ENCODE measurements at regions not wholly inside any gene's neighbourhood (a gene's known extent, or its start where the extent isn't known, plus 50 kb on each side); places are given as distances from the start of the nearest gene placed in this dataset.

DNA sequence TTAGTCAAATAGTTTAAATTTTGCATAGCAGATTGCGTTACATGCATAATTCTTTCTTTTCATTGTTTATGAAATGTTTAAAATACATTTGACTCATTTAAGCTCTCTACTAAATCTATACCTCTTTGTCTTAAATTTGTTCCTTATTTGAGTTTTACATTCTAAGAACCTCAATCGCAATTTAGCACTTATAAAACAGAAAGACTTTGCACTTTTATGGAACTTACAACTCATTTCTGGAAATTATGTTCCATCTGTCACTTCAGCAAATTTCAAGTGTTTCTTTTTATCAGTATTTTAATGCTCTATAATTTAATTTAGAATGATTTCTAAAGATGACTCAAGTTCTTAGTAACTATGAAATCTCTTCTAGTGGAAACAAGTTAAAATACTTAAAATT lies 1505.8 kb upstream of the SPRY2 start:
- Histone ChIP-seq H3K9me2 (replicated peaks; ENCODE audit: insufficient read depth) (no peaks in the 10 kb centered on the region), H3K4me1 (ENCODE audit: insufficient read depth) (no peaks in the 10 kb centered on the region), H3K79me2 (no peaks in the 10 kb centered on the region), H4K20me1 (ENCODE audit: insufficient read depth, poor library complexity, severe bottlenecking) (no peaks in the 10 kb centered on the region), H3K4me3 (no peak overlapping the region), H3K27ac (no peak overlapping the region), H2AFZ (no peak overlapping the region), H3K27me3 (no peaks in the 10 kb centered on the region), H3K9me3 (ENCODE audit: low read depth) (no peaks in the 10 kb centered on the region), H3K4me2 (no peak overlapping the region), H3K36me3 (replicated peaks; ENCODE audit: insufficient read depth, low read depth) (no peaks in the 10 kb centered on the region)
- no peak for DNase-seq (ENCODE audit: low spot score)
- 93% methylated on average over 2 of the region's 2 CpGs for WGBS (ENCODE audit: low lambda C conversion rate, missing lambda C conversion rate)
- TF ChIP-seq, protein P1, sequence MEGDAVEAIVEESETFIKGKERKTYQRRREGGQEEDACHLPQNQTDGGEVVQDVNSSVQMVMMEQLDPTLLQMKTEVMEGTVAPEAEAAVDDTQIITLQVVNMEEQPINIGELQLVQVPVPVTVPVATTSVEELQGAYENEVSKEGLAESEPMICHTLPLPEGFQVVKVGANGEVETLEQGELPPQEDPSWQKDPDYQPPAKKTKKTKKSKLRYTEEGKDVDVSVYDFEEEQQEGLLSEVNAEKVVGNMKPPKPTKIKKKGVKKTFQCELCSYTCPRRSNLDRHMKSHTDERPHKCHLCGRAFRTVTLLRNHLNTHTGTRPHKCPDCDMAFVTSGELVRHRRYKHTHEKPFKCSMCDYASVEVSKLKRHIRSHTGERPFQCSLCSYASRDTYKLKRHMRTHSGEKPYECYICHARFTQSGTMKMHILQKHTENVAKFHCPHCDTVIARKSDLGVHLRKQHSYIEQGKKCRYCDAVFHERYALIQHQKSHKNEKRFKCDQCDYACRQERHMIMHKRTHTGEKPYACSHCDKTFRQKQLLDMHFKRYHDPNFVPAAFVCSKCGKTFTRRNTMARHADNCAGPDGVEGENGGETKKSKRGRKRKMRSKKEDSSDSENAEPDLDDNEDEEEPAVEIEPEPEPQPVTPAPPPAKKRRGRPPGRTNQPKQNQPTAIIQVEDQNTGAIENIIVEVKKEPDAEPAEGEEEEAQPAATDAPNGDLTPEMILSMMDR (IDR thresholded peaks at IDR 0.05; ENCODE audit: poor library complexity): no peak
- no peak for TF ChIP-seq EZH2 (IDR thresholded peaks at IDR 0.05; ENCODE audit: borderline replicate concordance)
- no peak for TF ChIP-seq EZH2phosphoT487 (IDR thresholded peaks at IDR 0.05; ENCODE audit: low read depth, severe bottlenecking, unreplicated experiment)

DNA sequence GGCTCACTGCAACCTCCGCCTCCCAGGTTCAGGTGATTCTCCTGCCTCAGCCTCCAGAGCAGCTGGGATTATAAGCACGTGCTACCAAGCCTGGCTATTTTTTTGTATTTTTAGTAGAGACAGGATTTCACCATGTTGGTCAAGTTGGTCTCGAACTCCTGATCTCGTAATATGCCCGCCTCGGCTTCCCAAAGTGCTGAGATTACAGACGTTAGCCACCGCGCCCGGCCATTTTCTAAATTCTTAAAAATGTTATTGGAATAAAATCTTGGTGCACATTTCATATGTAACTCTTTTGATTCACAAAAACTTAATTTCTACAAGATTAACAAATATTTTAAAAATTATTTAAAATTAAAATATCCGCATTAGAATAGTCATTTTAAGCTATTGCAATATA lies 1480.3 kb upstream of the SPRY2 start:
- Histone ChIP-seq H3K36me3 (replicated peaks; ENCODE audit: insufficient read depth, low read depth) (no peaks in the 10 kb centered on the region), H3K9me2 (replicated peaks; ENCODE audit: insufficient read depth) (no peaks in the 10 kb centered on the region), H3K79me2 (no peaks in the 10 kb centered on the region), H4K20me1 (ENCODE audit: insufficient read depth, poor library complexity, severe bottlenecking) (no peaks in the 10 kb centered on the region), H3K4me2 (no peak overlapping the region), H3K27ac (no peak overlapping the region), H3K9me3 (ENCODE audit: low read depth) (no peaks in the 10 kb centered on the region), H3K4me3 (no peak overlapping the region), H3K27me3 (no peaks in the 10 kb centered on the region), H3K4me1 (ENCODE audit: insufficient read depth) (no peaks in the 10 kb centered on the region), H2AFZ (no peak overlapping the region)
- TF ChIP-seq, protein P1 (IDR thresholded peaks at IDR 0.05; ENCODE audit: poor library complexity): no peak
- no peak for TF ChIP-seq EZH2phosphoT487 (IDR thresholded peaks at IDR 0.05; ENCODE audit: low read depth, severe bottlenecking, unreplicated experiment)
- no peak for TF ChIP-seq EZH2 (IDR thresholded peaks at IDR 0.05; ENCODE audit: borderline replicate concordance)
- WGBS (ENCODE audit: low lambda C conversion rate, missing lambda C conversion rate): 94% methylated on average over 11 of the region's 11 CpGs
- DNase-seq (ENCODE audit: low spot score): no peak

DNA sequence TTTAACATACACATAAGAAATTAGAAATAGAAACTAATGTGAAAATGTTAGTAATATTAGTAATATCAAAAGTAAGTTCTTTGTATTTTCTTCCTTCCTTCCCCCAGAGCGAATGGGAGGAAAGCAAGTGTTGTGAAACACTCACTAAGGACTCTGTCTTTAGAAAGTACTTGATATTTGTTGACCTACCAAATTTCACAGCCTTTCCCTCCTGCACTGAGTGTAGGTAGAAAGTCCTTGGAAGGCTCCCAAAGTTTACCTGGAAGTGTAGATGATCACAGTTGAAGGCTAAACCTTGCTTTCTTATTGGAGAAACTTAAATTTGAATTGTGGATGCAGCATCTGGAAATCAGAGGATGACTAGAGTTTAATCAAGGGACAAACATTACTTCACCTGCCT lies 1459.5 kb upstream of the SPRY2 start:
- no peak overlapping the region for H3K4me2 ChIP-seq
- WGBS (ENCODE audit: low lambda C conversion rate, missing lambda C conversion rate): 100% methylated on average over 1 of the region's 1 CpG
- H3K27me3 ChIP-seq: no peaks in the 10 kb centered on the region
- no peaks in the 10 kb centered on the region for H3K36me3 ChIP-seq (replicated peaks; ENCODE audit: insufficient read depth, low read depth)
- no peaks in the 10 kb centered on the region for H3K4me1 ChIP-seq (ENCODE audit: insufficient read depth)
- DNase-seq (ENCODE audit: low spot score): no peak
- H3K27ac ChIP-seq: no peak overlapping the region
- H3K4me3 ChIP-seq: no peak overlapping the region
- no peaks in the 10 kb centered on the region for H3K79me2 ChIP-seq
- no peak for TF ChIP-seq EZH2phosphoT487 (IDR thresholded peaks at IDR 0.05; ENCODE audit: low read depth, severe bottlenecking, unreplicated experiment)
- TF ChIP-seq, protein P1 (IDR thresholded peaks at IDR 0.05; ENCODE audit: poor library complexity): no peak
- no peak for TF ChIP-seq EZH2 (IDR thresholded peaks at IDR 0.05; ENCODE audit: borderline replicate concordance)
- no peak overlapping the region for H2AFZ ChIP-seq
- no peaks in the 10 kb centered on the region for H4K20me1 ChIP-seq (ENCODE audit: insufficient read depth, poor library complexity, severe bottlenecking)
- no peaks in the 10 kb centered on the region for H3K9me3 ChIP-seq (ENCODE audit: low read depth)
- no peaks in the 10 kb centered on the region for H3K9me2 ChIP-seq (replicated peaks; ENCODE audit: insufficient read depth)

DNA sequence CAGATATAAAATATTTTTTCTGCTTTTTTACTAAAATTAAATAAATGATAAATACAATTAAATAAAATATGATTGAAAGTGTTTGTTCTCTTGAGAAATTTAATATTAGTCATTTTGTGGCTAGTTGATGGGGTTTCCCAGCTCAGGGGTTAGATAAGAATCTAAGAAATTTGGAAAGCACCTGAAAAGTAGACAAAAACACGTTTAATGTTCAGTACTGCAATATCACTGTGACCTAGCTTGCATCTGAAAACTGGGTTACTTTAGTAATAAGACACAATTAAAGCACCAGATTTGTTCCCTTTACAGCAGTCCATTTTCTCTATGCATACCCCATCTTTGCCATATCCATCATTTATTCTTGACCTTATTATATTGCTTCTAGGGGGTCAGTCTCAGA lies 1454.8 kb upstream of the SPRY2 start:
- H3K9me3 ChIP-seq (ENCODE audit: low read depth): no peaks in the 10 kb centered on the region
- TF ChIP-seq EZH2 (IDR thresholded peaks at IDR 0.05; ENCODE audit: borderline replicate concordance) (no peak), EZH2phosphoT487 (IDR thresholded peaks at IDR 0.05; ENCODE audit: low read depth, severe bottlenecking, unreplicated experiment) (no peak)
- TF ChIP-seq, protein P1 (IDR thresholded peaks at IDR 0.05; ENCODE audit: poor library complexity): no peak
- no peak overlapping the region for H3K27ac ChIP-seq
- no peaks in the 10 kb centered on the region for H3K79me2 ChIP-seq
- H3K27me3 ChIP-seq: no peaks in the 10 kb centered on the region
- no peak overlapping the region for H3K4me3 ChIP-seq
- 77% methylated on average over 1 of the region's 1 CpG for WGBS (ENCODE audit: low lambda C conversion rate, missing lambda C conversion rate)
- no peaks in the 10 kb centered on the region for H3K36me3 ChIP-seq (replicated peaks; ENCODE audit: insufficient read depth, low read depth)
- no peak overlapping the region for H3K4me2 ChIP-seq
- no peak for DNase-seq (ENCODE audit: low spot score)
- H3K9me2 ChIP-seq (replicated peaks; ENCODE audit: insufficient read depth): no peaks in the 10 kb centered on the region
- peaks cover 5% of the 10 kb centered on the region for H3K4me1 ChIP-seq (ENCODE audit: insufficient read depth)
- H2AFZ ChIP-seq: no peak overlapping the region
- no peaks in the 10 kb centered on the region for H4K20me1 ChIP-seq (ENCODE audit: insufficient read depth, poor library complexity, severe bottlenecking)

Measured in hepatocyte (in vitro differentiated cells).